HG03066 (cell line): ENCODE measurements at regions not wholly inside any gene's neighbourhood (a gene's known extent, or its start where the extent isn't known, plus 50 kb on each side); places are given as distances from the start of the nearest gene placed in this dataset.
"Not testable (repeated sequence)": the region's sequence is repeated elsewhere in the genome, so short reads cannot be mapped to it uniquely, and the experiment has no call there.

Experiments used
- ATAC-seq: cut with Tn5 transposase; IDR thresholded peaks from one replicate; pipeline ENCODE4 v1.9.1; 2021; ENCODE audit warnings: low read depth; ENCODE audit not compliant: unreplicated experiment

- ATAC-seq = not testable (repeated sequence)
Measured at GRCh38 chr13:52324831-52325230, 81.1 kb downstream of the THSD1 start.

GRCh38 chr13:52319876-52320275 lies 86.1 kb downstream of the THSD1 start:
- ATAC-seq = no peak

GRCh38 chr13:52309833-52310232 lies 96.1 kb downstream of the THSD1 start:
- ATAC-seq = not testable (repeated sequence)

GRCh38 chr13:52306336-52306735 lies 99.6 kb downstream of the THSD1 start:
- not testable (repeated sequence) for ATAC-seq

GRCh38 chr13:52303098-52303497 lies 102.9 kb downstream of the THSD1 start:
- not testable (repeated sequence) for ATAC-seq

- not testable (repeated sequence) for ATAC-seq
Measured at GRCh38 chr13:52302688-52303087, 103.3 kb downstream of the THSD1 start.

GRCh38 chr13:52301810-52302400 lies 104.1 kb downstream of the THSD1 start:
- ATAC-seq = not testable (repeated sequence)

- ATAC-seq = not testable (repeated sequence)
Measured at GRCh38 chr13:52298079-52298661, 107.8 kb downstream of the THSD1 start.

GRCh38 chr13:52288891-52289290 lies 117.1 kb downstream of the THSD1 start:
- ATAC-seq = not testable (repeated sequence)

- ATAC-seq = not testable (repeated sequence)
Measured at GRCh38 chr13:52281387-52281786, 122.0 kb upstream of the NEK3 start.

- ATAC-seq = not testable (repeated sequence)
Measured at GRCh38 chr13:52279408-52279807, 120.0 kb upstream of the NEK3 start.

- not testable (repeated sequence) for ATAC-seq
Measured at GRCh38 chr13:52254299-52254698, 94.9 kb upstream of the NEK3 start.

- ATAC-seq = peak; percentile 63
Measured at GRCh38 chr13:52240752-52241151, 81.4 kb upstream of the NEK3 start.

- ATAC-seq = peak; percentile 86
Measured at GRCh38 chr13:52235900-52236595, 76.7 kb upstream of the NEK3 start.

GRCh38 chr13:52234928-52235327 lies 75.5 kb upstream of the NEK3 start:
- ATAC-seq = not testable (repeated sequence)

- not testable (repeated sequence) for ATAC-seq
Measured at GRCh38 chr13:52223063-52223462, 63.7 kb upstream of the NEK3 start.

GRCh38 chr13:52213920-52214319 lies 54.5 kb upstream of the NEK3 start:
- ATAC-seq = not testable (repeated sequence)

GRCh38 chr13:52212886-52213285 lies 53.5 kb upstream of the NEK3 start:
- ATAC-seq = not testable (repeated sequence)

GRCh38 chr13:52211416-52211776 lies 52.0 kb upstream of the NEK3 start:
- ATAC-seq = not testable (repeated sequence)

GRCh38 chr13:52210564-52211415 lies 51.4 kb upstream of the NEK3 start:
- ATAC-seq = not testable (repeated sequence)
